ENCODE measurements at regions not wholly inside any gene's neighbourhood (a gene's known extent, or its start where the extent isn't known, plus 50 kb on each side); places are given as distances from the start of the nearest gene placed in this dataset.
A peak's percentile ranks its signal among the peaks of the same experiment; 100 is the strongest.

GRCh38 chr3:157631478-157631877, 128.3 kb upstream of the VEPH1 start:
- no peak for ATAC-seq (replicated peaks in 1 of 4)
- Mint-ChIP-seq H3K27ac (no peak overlapping the region), H3K4me3 (no peak overlapping the region), H3K9me3 (no peaks in the 10 kb centered on the region), H3K4me1 (no peaks in the 10 kb centered on the region), H3K36me3 (no peaks in the 10 kb centered on the region), H3K27me3 (peaks cover 23 to 38% of the 10 kb centered on the region in 2 donors)
- no peak for DNase-seq
- Histone ChIP-seq H3K27ac (ENCODE audit: low read length) (no peak overlapping the region), H3K4me1 (ENCODE audit: control insufficient read depth in 1 of 2, extremely low read depth in 1 of 2, insufficient read depth in 2 of 2, low read length in 2 of 2) (no peaks in the 10 kb centered on the region), H3K27me3 (replicated peaks in 1 of 2; ENCODE audit: control insufficient read depth in 2 of 2, extremely low read depth in 1 of 2, insufficient read depth in 2 of 2, low read length in 1 of 2) (no peaks in the 10 kb centered on the region), H3K36me3 (ENCODE audit: control insufficient read depth in 2 of 2, extremely low read depth in 1 of 2, insufficient read depth in 1 of 2, low read length in 1 of 2) (no peaks in the 10 kb centered on the region), H3K9me3 (no peaks in the 10 kb centered on the region), H3K4me3 (ENCODE audit: control insufficient read depth in 1 of 2, extremely low read depth in 1 of 2, low read length in 1 of 2) (no peak overlapping the region)
- ChIA-PET CTCF (interaction anchor here in 1 of 2 donors (0.5 kb wide), 1 partner anchor 133 kb away, joined by 3 read pairs; no protein-coding TSS in a partner anchor), POLR2A (no interaction called here)
- WGBS (ENCODE audit: insufficient coverage), result 80% methylated on average over 1 of the region's 8 CpGs

GRCh38 chr3:157626817-157627216, 123.6 kb upstream of the VEPH1 start:
- Histone ChIP-seq H3K4me1 (ENCODE audit: control insufficient read depth in 1 of 2, extremely low read depth in 1 of 2, insufficient read depth in 2 of 2, low read length in 2 of 2) (no peaks in the 10 kb centered on the region), H3K9me3 (no peaks in the 10 kb centered on the region), H3K27me3 (replicated peaks in 1 of 2; ENCODE audit: control insufficient read depth in 2 of 2, extremely low read depth in 1 of 2, insufficient read depth in 2 of 2, low read length in 1 of 2) (no peaks in the 10 kb centered on the region), H3K27ac (ENCODE audit: low read length) (no peak overlapping the region), H3K36me3 (ENCODE audit: control insufficient read depth in 2 of 2, extremely low read depth in 1 of 2, insufficient read depth in 1 of 2, low read length in 1 of 2) (no peaks in the 10 kb centered on the region), H3K4me3 (ENCODE audit: control insufficient read depth in 1 of 2, extremely low read depth in 1 of 2, low read length in 1 of 2) (no peak overlapping the region)
- Mint-ChIP-seq H3K27me3 (peaks cover 26 to 36% of the 10 kb centered on the region in 2 donors), H3K36me3 (no peaks in the 10 kb centered on the region), H3K4me3 (no peak overlapping the region), H3K27ac (no peak overlapping the region), H3K9me3 (no peaks in the 10 kb centered on the region), H3K4me1 (no peaks in the 10 kb centered on the region)
- ChIA-PET CTCF (no interaction called here), POLR2A (no interaction called here)
- 63% methylated on average over 2 of the region's 3 CpGs for whole genome bisulfite sequencing (ENCODE audit: insufficient coverage)
- DNase-seq (no peak), ATAC-seq (replicated peaks in 1 of 4) (no peak)

GRCh38 chr3:157624801-157625200, 121.6 kb upstream of the VEPH1 start:
- peaks cover 19 to 22% of the 10 kb centered on the region in 2 donors for H3K27me3 Mint-ChIP-seq
- H3K9me3 Mint-ChIP-seq, result no peaks in the 10 kb centered on the region
- CTCF ChIA-PET, result no interaction called here
- DNase-seq (no peak), ATAC-seq (replicated peaks in 1 of 4) (no peak)
- Histone ChIP-seq H3K27ac (ENCODE audit: low read length) (no peak overlapping the region), H3K4me1 (ENCODE audit: control insufficient read depth in 1 of 2, extremely low read depth in 1 of 2, insufficient read depth in 2 of 2, low read length in 2 of 2) (no peaks in the 10 kb centered on the region), H3K4me3 (ENCODE audit: control insufficient read depth in 1 of 2, extremely low read depth in 1 of 2, low read length in 1 of 2) (no peak overlapping the region), H3K9me3 (no peaks in the 10 kb centered on the region), H3K27me3 (replicated peaks in 1 of 2; ENCODE audit: control insufficient read depth in 2 of 2, extremely low read depth in 1 of 2, insufficient read depth in 2 of 2, low read length in 1 of 2) (no peaks in the 10 kb centered on the region), H3K36me3 (ENCODE audit: control insufficient read depth in 2 of 2, extremely low read depth in 1 of 2, insufficient read depth in 1 of 2, low read length in 1 of 2) (no peaks in the 10 kb centered on the region)
- H3K27ac Mint-ChIP-seq, result no peak overlapping the region
- H3K4me3 Mint-ChIP-seq, result no peak overlapping the region
- no peaks in the 10 kb centered on the region for H3K36me3 Mint-ChIP-seq
- POLR2A ChIA-PET, result no interaction called here
- no peaks in the 10 kb centered on the region for H3K4me1 Mint-ChIP-seq
- no CpG with 5 or more reads among the region's 2 CpGs for WGBS (ENCODE audit: insufficient coverage)

- peaks cover 0 to 2% of the 10 kb centered on the region in 2 experiments for H3K4me1 ChIP-seq (ENCODE audit: control insufficient read depth in 1 of 2, extremely low read depth in 1 of 2, insufficient read depth in 2 of 2, low read length in 2 of 2)
- Mint-ChIP-seq H3K4me1 (peaks cover 6 to 8% (median 7%) of the 10 kb centered on the region in 3 donors), H3K4me3 (no peak overlapping the region), H3K36me3 (no peaks in the 10 kb centered on the region), H3K27me3 (peaks cover 12 to 15% of the 10 kb centered on the region in 2 donors), H3K27ac (no peak overlapping the region), H3K9me3 (no peaks in the 10 kb centered on the region)
- ChIA-PET POLR2A (no interaction called here), CTCF (interaction anchor here (0.6 to 0.7 kb wide), 3 partner anchors 15 to 1211 kb away, joined by 3 to 5 read pairs (median 3); no protein-coding TSS in a partner anchor)
- no peak for DNase-seq
- no peaks in the 10 kb centered on the region for H3K36me3 ChIP-seq (ENCODE audit: control insufficient read depth in 2 of 2, extremely low read depth in 1 of 2, insufficient read depth in 1 of 2, low read length in 1 of 2)
- H3K27ac ChIP-seq (ENCODE audit: low read length), result no peak overlapping the region
- H3K9me3 ChIP-seq, result no peaks in the 10 kb centered on the region
- no peaks in the 10 kb centered on the region for H3K27me3 ChIP-seq (replicated peaks in 1 of 2; ENCODE audit: control insufficient read depth in 2 of 2, extremely low read depth in 1 of 2, insufficient read depth in 2 of 2, low read length in 1 of 2)
- WGBS (ENCODE audit: insufficient coverage), result no CpG with 5 or more reads among the region's 4 CpGs
- no peak overlapping the region for H3K4me3 ChIP-seq (ENCODE audit: control insufficient read depth in 1 of 2, extremely low read depth in 1 of 2, low read length in 1 of 2)
- ATAC-seq (replicated peaks in 1 of 4), result no peak
Measured at GRCh38 chr3:157618886-157619285, 115.7 kb upstream of the VEPH1 start.

GRCh38 chr3:157618075-157618760, 115.0 kb upstream of the VEPH1 start:
- no peak overlapping the region for H3K4me3 Mint-ChIP-seq
- H3K27ac Mint-ChIP-seq, result peak overlapping the region in 1 of 2 donors; percentile 24
- DNase-seq, result peak in 2 of 35 experiments; percentile 3 to 52
- peak in 2 of 4 experiments; percentile 58 to 80 for ATAC-seq (replicated peaks in 1 of 4)
- WGBS (ENCODE audit: insufficient coverage), result no CpG with 5 or more reads among the region's 6 CpGs
- H3K4me1 ChIP-seq (ENCODE audit: control insufficient read depth in 1 of 2, extremely low read depth in 1 of 2, insufficient read depth in 2 of 2, low read length in 2 of 2), result peaks cover 0 to 2% of the 10 kb centered on the region in 2 experiments
- no peaks in the 10 kb centered on the region for H3K36me3 ChIP-seq (ENCODE audit: control insufficient read depth in 2 of 2, extremely low read depth in 1 of 2, insufficient read depth in 1 of 2, low read length in 1 of 2)
- no peaks in the 10 kb centered on the region for H3K9me3 Mint-ChIP-seq
- H3K27ac ChIP-seq (ENCODE audit: low read length), result no peak overlapping the region
- no peaks in the 10 kb centered on the region for H3K36me3 Mint-ChIP-seq
- peaks cover 12 to 15% of the 10 kb centered on the region in 2 donors for H3K27me3 Mint-ChIP-seq
- peaks cover 6 to 8% (median 7%) of the 10 kb centered on the region in 3 donors for H3K4me1 Mint-ChIP-seq
- ChIA-PET CTCF (interaction anchor here (0.6 to 1.5 kb wide), 12 partner anchors 10 to 1685 kb away, joined by 3 to 11 read pairs (median 6); partner anchors contain the start of gene GFM1 (in 1 of the 2)), POLR2A (no interaction called here)
- no peaks in the 10 kb centered on the region for H3K9me3 ChIP-seq
- H3K4me3 ChIP-seq (ENCODE audit: control insufficient read depth in 1 of 2, extremely low read depth in 1 of 2, low read length in 1 of 2), result no peak overlapping the region
- H3K27me3 ChIP-seq (replicated peaks in 1 of 2; ENCODE audit: control insufficient read depth in 2 of 2, extremely low read depth in 1 of 2, insufficient read depth in 2 of 2, low read length in 1 of 2), result no peaks in the 10 kb centered on the region

GRCh38 chr3:157614896-157615295, 111.7 kb upstream of the VEPH1 start:
- H3K27me3 Mint-ChIP-seq, result peaks cover under 1 to 3% of the 10 kb centered on the region in 2 donors

More at GRCh38 chr3:157614896-157615295, 111.7 kb upstream of the VEPH1 start:
- no peak overlapping the region for H3K27ac Mint-ChIP-seq
- peaks cover 0 to 2% of the 10 kb centered on the region in 2 experiments for H3K4me1 ChIP-seq (ENCODE audit: control insufficient read depth in 1 of 2, extremely low read depth in 1 of 2, insufficient read depth in 2 of 2, low read length in 2 of 2)
- H3K4me3 Mint-ChIP-seq, result no peak overlapping the region
- no peaks in the 10 kb centered on the region for H3K27me3 ChIP-seq (replicated peaks in 1 of 2; ENCODE audit: control insufficient read depth in 2 of 2, extremely low read depth in 1 of 2, insufficient read depth in 2 of 2, low read length in 1 of 2)
- H3K27ac ChIP-seq (ENCODE audit: low read length), result no peak overlapping the region
- H3K36me3 ChIP-seq (ENCODE audit: control insufficient read depth in 2 of 2, extremely low read depth in 1 of 2, insufficient read depth in 1 of 2, low read length in 1 of 2), result no peaks in the 10 kb centered on the region
- CTCF ChIA-PET, result interaction anchor here (0.6 to 1.3 kb wide), 5 partner anchors 9 to 492 kb away, joined by 3 to 4 read pairs (median 3); no protein-coding TSS in a partner anchor
- peaks cover 6 to 8% (median 7%) of the 10 kb centered on the region in 3 donors for H3K4me1 Mint-ChIP-seq
- POLR2A ChIA-PET, result interaction anchor here in 1 of 2 donors (0.6 kb wide), 1 partner anchor 11 kb away, joined by 3 read pairs; no protein-coding TSS in a partner anchor
- no peaks in the 10 kb centered on the region for H3K9me3 ChIP-seq
- 80% methylated on average over 2 of the region's 2 CpGs for WGBS (ENCODE audit: insufficient coverage)
- H3K9me3 Mint-ChIP-seq, result no peaks in the 10 kb centered on the region
- no peak overlapping the region for H3K4me3 ChIP-seq (ENCODE audit: control insufficient read depth in 1 of 2, extremely low read depth in 1 of 2, low read length in 1 of 2)
- H3K36me3 Mint-ChIP-seq, result no peaks in the 10 kb centered on the region
- DNase-seq, result no peak
- no peak for ATAC-seq (replicated peaks in 1 of 4)
